Esophagus muscularis mucosa (tissue), 3 donors: ENCODE measurements at regions not wholly inside any gene's neighbourhood (a gene's known extent, or its start where the extent isn't known, plus 50 kb on each side); places are given as distances from the start of the nearest gene placed in this dataset.

Experiments
- POLR2A ChIP-seq: fragments of 450-650 bp; IDR thresholded peaks from one replicate; pipeline ENCODE4 v1.6.1; 2017; ENCODE audit warnings: antibody characterized with exemption, moderate library complexity, mild to moderate bottlenecking, low read depth
- TF ChIP-seq, protein P1 (sequence below), 3 experiments: fragments of 200-600 bp in 2 of 3; fragments of 450-650 bp in 1 of 3; sonication (generic) in 2 of 3; IDR thresholded peaks; one replicate each; pipeline ENCODE4 v1.5.1; 2017 to 2019; ENCODE audit warnings: antibody characterized with exemption in 3 of 3, mild to moderate bottlenecking in 2 of 3, moderate library complexity in 1 of 3

DNA sequence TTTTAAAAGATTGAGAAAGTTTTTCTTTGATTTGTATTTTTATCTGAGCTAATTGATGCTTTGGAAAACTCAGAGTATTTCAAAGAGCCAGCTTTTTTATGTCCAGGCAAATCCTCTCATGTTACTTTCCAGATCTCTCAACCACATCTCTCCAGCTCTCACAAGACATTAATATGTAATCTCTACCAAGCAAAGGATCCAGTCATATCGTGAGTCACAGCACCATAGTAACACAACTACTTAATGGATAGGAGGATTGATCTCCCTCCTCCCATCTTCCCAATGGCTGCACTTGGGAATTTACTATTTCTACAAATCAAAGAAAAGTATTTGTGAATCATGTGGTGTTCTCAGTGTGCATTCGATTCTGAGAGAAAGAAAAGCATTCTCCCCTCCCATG is 63.3 kb downstream of the POU4F1 start:
- no peak for TF ChIP-seq POLR2A
- TF ChIP-seq, protein P1, sequence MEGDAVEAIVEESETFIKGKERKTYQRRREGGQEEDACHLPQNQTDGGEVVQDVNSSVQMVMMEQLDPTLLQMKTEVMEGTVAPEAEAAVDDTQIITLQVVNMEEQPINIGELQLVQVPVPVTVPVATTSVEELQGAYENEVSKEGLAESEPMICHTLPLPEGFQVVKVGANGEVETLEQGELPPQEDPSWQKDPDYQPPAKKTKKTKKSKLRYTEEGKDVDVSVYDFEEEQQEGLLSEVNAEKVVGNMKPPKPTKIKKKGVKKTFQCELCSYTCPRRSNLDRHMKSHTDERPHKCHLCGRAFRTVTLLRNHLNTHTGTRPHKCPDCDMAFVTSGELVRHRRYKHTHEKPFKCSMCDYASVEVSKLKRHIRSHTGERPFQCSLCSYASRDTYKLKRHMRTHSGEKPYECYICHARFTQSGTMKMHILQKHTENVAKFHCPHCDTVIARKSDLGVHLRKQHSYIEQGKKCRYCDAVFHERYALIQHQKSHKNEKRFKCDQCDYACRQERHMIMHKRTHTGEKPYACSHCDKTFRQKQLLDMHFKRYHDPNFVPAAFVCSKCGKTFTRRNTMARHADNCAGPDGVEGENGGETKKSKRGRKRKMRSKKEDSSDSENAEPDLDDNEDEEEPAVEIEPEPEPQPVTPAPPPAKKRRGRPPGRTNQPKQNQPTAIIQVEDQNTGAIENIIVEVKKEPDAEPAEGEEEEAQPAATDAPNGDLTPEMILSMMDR (IDR thresholded peaks at IDR 0.05): no peak
